HepG2 (cell line): ENCODE measurements at regions not wholly inside any gene's neighbourhood (a gene's known extent, or its start where the extent isn't known, plus 50 kb on each side); places are given as distances from the start of the nearest gene placed in this dataset.

ENCODE experiments used
- AKNA ChIP-seq: sonication (generic); formaldehyde crosslinking; IDR thresholded peaks from 2 replicates; pipeline ENCODE4 v1.4.0; 2020; ENCODE audit warnings: missing genetic modification reagents, borderline replicate concordance
- ATF4 ChIP-seq, 2 experiments: fragments of 450-650 bp in 1 of 2; sonication (generic) in 1 of 2; formaldehyde crosslinking; IDR thresholded peaks; 2 replicates each; pipeline versions ENCODE4 v1.5.0 to v1.8.0; 2020 to 2022; ENCODE audit warnings: mild to moderate bottlenecking in 1 of 2, missing genetic modification reagents in 1 of 2
- BRCA1 ChIP-seq: sonication (generic); formaldehyde crosslinking; IDR thresholded peaks from 2 replicates; pipeline ENCODE4 v1.4.0; 2020; ENCODE audit warnings: missing genetic modification reagents
- CBX5 ChIP-seq: sonication (generic); formaldehyde crosslinking; IDR thresholded peaks from 2 replicates; pipeline ENCODE4 v1.4.0; 2020; ENCODE audit warnings: missing genetic modification reagents, borderline replicate concordance
- CENPX ChIP-seq: sonication (generic); formaldehyde crosslinking; IDR thresholded peaks from 2 replicates; pipeline ENCODE4 v1.9.0; 2021; ENCODE audit warnings: mild to moderate bottlenecking, missing genetic modification reagents, moderate library complexity
- ELF4 ChIP-seq: sonication (generic); formaldehyde crosslinking; IDR thresholded peaks from 2 replicates; pipeline ENCODE4 v1.5.0; 2020; ENCODE audit warnings: missing genetic modification reagents, mild to moderate bottlenecking, moderate library complexity, borderline replicate concordance
- GABPB1 ChIP-seq: IDR thresholded peaks from 2 replicates; pipeline ENCODE4 v1.6.1; 2016; ENCODE audit warnings: mild to moderate bottlenecking, missing genetic modification reagents, moderate library complexity, missing compliant biosample characterization
- GPN1 ChIP-seq: sonication (generic); formaldehyde crosslinking; IDR thresholded peaks from 2 replicates; pipeline ENCODE4 v1.5.1; 2020; ENCODE audit warnings: missing genetic modification reagents, borderline replicate concordance
- JUND ChIP-seq: sonication (generic); formaldehyde crosslinking; IDR thresholded peaks from 2 replicates; pipeline ENCODE4 v1.8.0; 2022; ENCODE audit warnings: mild to moderate bottlenecking, missing genetic modification reagents
- KAT8 ChIP-seq: IDR thresholded peaks from 2 replicates; pipeline ENCODE4 v1.6.1; 2016; ENCODE audit warnings: missing genetic modification reagents, missing compliant biosample characterization
- KDM1A ChIP-seq: IDR thresholded peaks from 2 replicates; pipeline ENCODE4 v1.6.1; 2016; ENCODE audit warnings: missing compliant biosample characterization
- KDM3A ChIP-seq: IDR thresholded peaks from 2 replicates; pipeline ENCODE4 v1.6.1; 2018; ENCODE audit warnings: low read depth, missing compliant biosample characterization
- MAF1 ChIP-seq: sonication (generic); formaldehyde crosslinking; IDR thresholded peaks from 2 replicates; pipeline ENCODE4 v1.5.0; 2020; ENCODE audit warnings: missing genetic modification reagents, borderline replicate concordance
- MXI1 ChIP-seq: IDR thresholded peaks from 3 replicates; pipeline ENCODE4 v1.6.1; 2012; ENCODE audit warnings: low read depth, low read length, inconsistent platforms, borderline replicate concordance
- PRDM4 ChIP-seq: sonication (generic); formaldehyde crosslinking; IDR thresholded peaks from 2 replicates; pipeline ENCODE4 v1.9.0; 2021; ENCODE audit warnings: missing genetic modification reagents, borderline replicate concordance
- PTBP1 ChIP-seq: fragments of 200-400 bp; formaldehyde crosslinking; IDR thresholded peaks from 2 replicates; pipeline ENCODE4 v1.6.1; 2018; ENCODE audit warnings: low read length, low read depth; ENCODE audit not compliant: poor library complexity, severe bottlenecking
- SKI ChIP-seq: fragments of 450-650 bp; IDR thresholded peaks from one replicate; pipeline ENCODE4 v1.6.1; 2018; ENCODE audit warnings: mild to moderate bottlenecking; ENCODE audit not compliant: partially characterized antibody
- SRSF9 ChIP-seq: fragments of 200-400 bp; formaldehyde crosslinking; IDR thresholded peaks from 2 replicates; pipeline ENCODE4 v1.6.1; 2018; ENCODE audit warnings: borderline replicate concordance, mild to moderate bottlenecking, low read depth, low read length; ENCODE audit not compliant: insufficient read depth, poor library complexity, severe bottlenecking
- SUZ12 ChIP-seq: fragments of 150-350 bp; IDR thresholded peaks from 2 replicates; pipeline ENCODE4 v1.6.1; 2014; ENCODE audit warnings: low read depth, low read length
- ZNF292 ChIP-seq: sonication (generic); formaldehyde crosslinking; IDR thresholded peaks from 2 replicates; pipeline ENCODE4 v1.8.1; 2022; ENCODE audit warnings: mild to moderate bottlenecking, low read depth, missing genetic modification reagents, borderline replicate concordance
- ZNF788 ChIP-seq: sonication (generic); formaldehyde crosslinking; IDR thresholded peaks from 2 replicates; pipeline ENCODE4 v1.5.0; 2020; ENCODE audit warnings: mild to moderate bottlenecking, missing genetic modification reagents, borderline replicate concordance

GRCh38 chr15:53454843-53455721 lies 304.4 kb downstream of the WDR72 start (continued):
- TF ChIP-seq AKNA (no peak), JUND (CRISPR knock-in tag) (peak; percentile 75), SKI (peak; percentile 73), GPN1 (CRISPR knock-in tag) (no peak), BRCA1 (CRISPR knock-in tag) (no peak), MAF1 (CRISPR knock-in tag) (no peak), SUZ12 (no peak), KDM1A (peak; percentile 78; the same call in 1 of the 2 replicates), ZNF292 (CRISPR knock-in tag) (peak; percentile 52; the same call in 1 of the 2 replicates), ZNF788 (no peak), KDM3A (CRISPR knock-in tag) (peak; percentile 69; the same call in 1 of the 2 replicates), KAT8 (CRISPR knock-in tag) (peak; percentile 77), MXI1 (peak; percentile 57; the same call in 1 of the 3 replicates), PRDM4 (CRISPR knock-in tag) (no peak), SRSF9 (no peak), CENPX (CRISPR knock-in tag) (no peak), GABPB1 (no peak), ATF4 (CRISPR knock-in tag; IDR thresholded peaks at IDR 0.05) (peak in 1 of 2 experiments; percentile 91; a peak in 2 of 4 replicates), PTBP1 (no peak), ELF4 (CRISPR knock-in tag) (no peak), CBX5 (no peak)
